ENCODE measurements at regions not wholly inside any gene's neighbourhood (a gene's known extent, or its start where the extent isn't known, plus 50 kb on each side); places are given as distances from the start of the nearest gene placed in this dataset.

DNA sequence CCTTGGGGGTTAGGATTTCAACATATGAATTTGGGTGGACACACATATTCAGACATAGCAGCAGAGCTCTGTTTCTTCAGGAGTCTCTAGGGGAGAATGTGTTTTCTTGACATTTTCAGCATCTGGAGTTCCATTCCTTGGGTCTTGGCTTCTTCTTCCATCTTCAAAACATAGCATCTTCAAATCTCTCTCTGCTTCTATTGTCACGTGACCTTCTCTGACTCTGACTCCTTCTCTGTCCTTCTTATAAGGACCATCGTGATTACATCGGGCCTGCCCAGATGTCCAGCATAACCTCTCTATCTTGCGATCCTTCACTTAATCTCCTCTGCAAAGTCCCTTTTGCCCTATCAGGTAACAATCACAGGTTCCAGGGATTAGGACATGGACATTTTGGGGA, 101.0 kb upstream of the CHD6 start:
- H3K27me3 ChIP-seq: no peaks in the 10 kb centered on the region
- H3K9me3 ChIP-seq: no peaks in the 10 kb centered on the region
- no peaks in the 10 kb centered on the region for H3K4me1 ChIP-seq
- intact Hi-C loops (cut with DNase I): no loop called here
- TF ChIP-seq, protein P1, sequence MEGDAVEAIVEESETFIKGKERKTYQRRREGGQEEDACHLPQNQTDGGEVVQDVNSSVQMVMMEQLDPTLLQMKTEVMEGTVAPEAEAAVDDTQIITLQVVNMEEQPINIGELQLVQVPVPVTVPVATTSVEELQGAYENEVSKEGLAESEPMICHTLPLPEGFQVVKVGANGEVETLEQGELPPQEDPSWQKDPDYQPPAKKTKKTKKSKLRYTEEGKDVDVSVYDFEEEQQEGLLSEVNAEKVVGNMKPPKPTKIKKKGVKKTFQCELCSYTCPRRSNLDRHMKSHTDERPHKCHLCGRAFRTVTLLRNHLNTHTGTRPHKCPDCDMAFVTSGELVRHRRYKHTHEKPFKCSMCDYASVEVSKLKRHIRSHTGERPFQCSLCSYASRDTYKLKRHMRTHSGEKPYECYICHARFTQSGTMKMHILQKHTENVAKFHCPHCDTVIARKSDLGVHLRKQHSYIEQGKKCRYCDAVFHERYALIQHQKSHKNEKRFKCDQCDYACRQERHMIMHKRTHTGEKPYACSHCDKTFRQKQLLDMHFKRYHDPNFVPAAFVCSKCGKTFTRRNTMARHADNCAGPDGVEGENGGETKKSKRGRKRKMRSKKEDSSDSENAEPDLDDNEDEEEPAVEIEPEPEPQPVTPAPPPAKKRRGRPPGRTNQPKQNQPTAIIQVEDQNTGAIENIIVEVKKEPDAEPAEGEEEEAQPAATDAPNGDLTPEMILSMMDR (IDR thresholded peaks at IDR 0.05): no peak
- no peaks in the 10 kb centered on the region for H3K36me3 ChIP-seq
- no peak overlapping the region for H3K4me3 ChIP-seq
- no peak for DNase-seq
- no peak overlapping the region for H3K27ac ChIP-seq
- H3K9ac ChIP-seq (ENCODE audit: low read depth in 2 of 2, low read length in 2 of 2): no peak overlapping the region

DNA sequence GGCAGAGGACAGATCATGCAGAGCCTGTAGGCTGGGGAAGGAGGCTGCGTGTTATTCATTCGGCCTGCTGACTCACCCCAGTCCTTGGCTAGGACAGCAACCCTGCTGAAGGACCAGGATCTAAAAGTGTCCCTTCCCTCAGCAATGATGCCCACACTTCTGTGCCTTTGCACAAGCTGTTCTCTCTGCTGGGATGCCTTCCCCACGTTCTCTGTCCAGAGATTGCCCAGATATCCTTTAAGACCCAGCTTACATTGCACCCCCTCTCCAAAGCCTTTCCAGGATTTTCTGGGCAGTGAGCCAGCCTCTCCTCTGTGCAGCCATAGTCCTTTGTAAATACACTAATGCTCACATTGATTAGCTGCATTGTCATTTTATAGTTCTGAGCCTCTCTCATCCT, 99.3 kb upstream of the CHD6 start:
- Histone ChIP-seq H3K27me3 (no peaks in the 10 kb centered on the region), H3K9me3 (no peaks in the 10 kb centered on the region), H3K4me1 (no peaks in the 10 kb centered on the region), H3K4me3 (no peak overlapping the region), H3K9ac (ENCODE audit: low read depth in 2 of 2, low read length in 2 of 2) (no peak overlapping the region), H3K27ac (no peak overlapping the region), H3K36me3 (no peaks in the 10 kb centered on the region)
- TF ChIP-seq, protein P1 (IDR thresholded peaks at IDR 0.05): no peak
- DNase-seq: no peak
- intact Hi-C loops (cut with DNase I): no loop called here

DNA sequence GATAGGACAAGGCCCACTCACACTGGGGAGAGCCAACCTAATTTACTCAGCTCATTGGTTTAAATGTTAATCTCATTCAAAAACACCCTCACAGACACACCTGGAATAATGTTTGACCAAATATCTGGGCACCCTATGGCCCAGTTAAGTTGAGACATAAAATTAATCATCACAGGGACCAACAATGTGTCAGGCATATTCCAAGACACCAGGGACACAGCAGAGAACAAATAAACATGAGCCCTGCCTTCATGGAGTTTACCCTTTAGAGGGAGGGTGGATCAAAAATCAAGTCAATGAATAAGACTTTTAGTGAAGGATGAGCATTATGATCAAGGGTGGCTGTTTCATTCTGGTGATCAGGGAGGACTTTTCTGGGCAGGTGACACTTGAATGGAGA, 98.7 kb upstream of the CHD6 start:
- TF ChIP-seq, protein P1 (IDR thresholded peaks at IDR 0.05): no peak
- intact Hi-C loops (cut with DNase I): no loop called here
- no peak overlapping the region for H3K9ac ChIP-seq (ENCODE audit: low read depth in 2 of 2, low read length in 2 of 2)

DNA sequence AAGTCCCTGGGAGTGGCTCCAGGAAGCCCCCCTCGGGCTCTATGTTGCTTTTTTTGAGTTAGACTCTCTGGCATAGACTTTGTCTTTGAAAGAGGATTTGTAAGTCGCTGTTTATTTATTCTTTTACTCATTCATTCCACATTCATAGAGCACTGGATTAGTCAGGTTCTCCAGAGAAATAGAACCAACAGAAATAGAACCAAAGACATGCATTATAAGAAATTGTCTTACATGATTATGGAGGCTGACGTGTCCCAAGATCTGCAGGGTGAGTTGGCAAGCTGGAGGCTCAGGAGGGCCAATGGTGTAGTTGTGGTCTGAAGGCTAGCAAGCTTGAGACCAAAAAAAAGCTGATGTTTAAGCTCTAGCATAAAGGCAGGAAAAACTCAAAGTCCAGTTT, 98.3 kb upstream of the CHD6 start:
- H3K36me3 ChIP-seq: no peaks in the 10 kb centered on the region
- no peak overlapping the region for H3K9ac ChIP-seq (ENCODE audit: low read depth in 2 of 2, low read length in 2 of 2)
- no peak for DNase-seq
- TF ChIP-seq, protein P1 (IDR thresholded peaks at IDR 0.05): no peak
- no peak overlapping the region for H3K4me3 ChIP-seq
- H3K9me3 ChIP-seq: no peaks in the 10 kb centered on the region
- intact Hi-C loops (cut with DNase I): no loop called here
- no peaks in the 10 kb centered on the region for H3K4me1 ChIP-seq
- H3K27ac ChIP-seq: no peak overlapping the region
- no peaks in the 10 kb centered on the region for H3K27me3 ChIP-seq

More for the DNA sequence above, 98.7 kb upstream of the CHD6 start:
- Histone ChIP-seq H3K9me3 (no peaks in the 10 kb centered on the region), H3K36me3 (no peaks in the 10 kb centered on the region), H3K27me3 (no peaks in the 10 kb centered on the region), H3K27ac (no peak overlapping the region), H3K4me1 (no peaks in the 10 kb centered on the region), H3K4me3 (no peak overlapping the region)
- DNase-seq: no peak

DNA sequence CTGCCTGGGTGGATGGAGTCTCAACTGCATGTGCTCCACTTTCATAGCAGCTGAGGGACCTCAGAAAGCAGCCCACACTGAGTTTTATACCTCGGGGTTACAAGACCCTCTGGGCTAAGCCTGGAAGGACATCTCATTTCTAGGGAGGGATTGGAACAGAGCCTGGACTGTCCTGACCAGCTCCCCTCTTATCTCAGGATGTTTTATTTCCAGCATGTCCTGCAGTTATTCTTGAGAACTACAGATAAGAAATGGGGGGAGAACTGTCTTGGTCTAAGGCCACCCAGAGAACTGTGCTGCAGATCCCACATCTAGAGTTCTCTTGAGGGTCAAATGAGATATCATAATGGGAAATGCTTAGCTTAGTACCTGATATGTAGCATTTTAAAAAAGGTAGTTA, 97.3 kb upstream of the CHD6 start:
- Histone ChIP-seq H3K36me3 (no peaks in the 10 kb centered on the region), H3K9me3 (no peaks in the 10 kb centered on the region), H3K4me1 (no peaks in the 10 kb centered on the region), H3K27ac (no peak overlapping the region), H3K9ac (ENCODE audit: low read depth in 2 of 2, low read length in 2 of 2) (no peak overlapping the region), H3K27me3 (no peaks in the 10 kb centered on the region), H3K4me3 (no peak overlapping the region)
- intact Hi-C loops (cut with DNase I): no loop called here
- no peak for DNase-seq
- TF ChIP-seq, protein P1 (IDR thresholded peaks at IDR 0.05): no peak

DNA sequence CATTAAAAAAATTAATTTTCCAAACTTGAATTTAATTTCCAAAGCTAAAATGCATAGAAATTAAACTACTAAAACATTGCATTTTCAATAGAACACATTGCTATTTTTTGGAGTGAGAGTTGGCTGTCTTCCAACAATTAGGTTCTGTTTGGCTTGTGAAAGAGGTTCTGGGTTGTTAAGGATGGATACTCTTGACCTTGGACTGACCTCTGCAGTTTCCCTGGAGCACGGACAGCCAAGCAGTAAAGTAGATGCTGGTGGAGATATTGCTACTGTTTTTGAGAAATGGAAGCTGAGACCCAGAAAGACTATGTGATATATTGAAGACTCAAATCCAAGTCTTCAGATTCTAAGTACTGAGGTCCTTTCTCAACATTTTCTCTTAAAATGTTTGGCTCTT, 95.9 kb upstream of the CHD6 start:
- Histone ChIP-seq H3K27ac (no peak overlapping the region), H3K4me3 (no peak overlapping the region), H3K36me3 (no peaks in the 10 kb centered on the region), H3K9ac (ENCODE audit: low read depth in 2 of 2, low read length in 2 of 2) (no peak overlapping the region), H3K27me3 (no peaks in the 10 kb centered on the region), H3K9me3 (no peaks in the 10 kb centered on the region), H3K4me1 (no peaks in the 10 kb centered on the region)
- no peak for DNase-seq
- intact Hi-C loops (cut with DNase I): no loop called here
- TF ChIP-seq, protein P1 (IDR thresholded peaks at IDR 0.05): no peak

Measured in colonic mucosa (tissue), 4 donors.